IgD-negative memory B cell (primary cell): ENCODE measurements at regions not wholly inside any gene's neighbourhood (a gene's known extent, or its start where the extent isn't known, plus 50 kb on each side); places are given as distances from the start of the nearest gene placed in this dataset.
"Not testable (repeated sequence)": the region's sequence is repeated elsewhere in the genome, so short reads cannot be mapped to it uniquely, and the experiment has no call there.

Experiments used
- H3K27ac Mint-ChIP-seq, 3 donors: one replicate each; pipeline ENCODE4 v1.8.0; 2020 to 2022; ENCODE audit warnings: mild to moderate bottlenecking in 3 of 3, mixed read lengths in 3 of 3, moderate library complexity in 1 of 3
- H3K27me3 Mint-ChIP-seq: one replicate; pipeline ENCODE4 v1.8.0; 2021; ENCODE audit warnings: mixed read lengths
- H3K36me3 Mint-ChIP-seq: one replicate; pipeline ENCODE4 v1.8.0; 2020; ENCODE audit warnings: mild to moderate bottlenecking, mixed read lengths
- H3K4me1 Mint-ChIP-seq, 3 donors: one replicate each; pipeline ENCODE4 v1.8.0; 2020 to 2022; ENCODE audit warnings: mixed read lengths in 3 of 3, mild to moderate bottlenecking in 1 of 3
- H3K4me3 Mint-ChIP-seq, 4 donors: one replicate each; pipeline ENCODE4 v1.8.0; 2020 to 2022; ENCODE audit warnings: mild to moderate bottlenecking in 4 of 4, mixed read lengths in 4 of 4, moderate library complexity in 3 of 4
- H3K9me3 Mint-ChIP-seq, 3 donors: one replicate each; pipeline ENCODE4 v1.8.0; 2020 to 2021; ENCODE audit warnings: mixed read lengths in 3 of 3, mild to moderate bottlenecking in 1 of 3

GRCh38 chr9:106260908-106261307 lies 566.6 kb downstream of the TMEM38B start:
- H3K27me3 Mint-ChIP-seq, H3K4me3 Mint-ChIP-seq, H3K4me1 Mint-ChIP-seq, H3K27ac Mint-ChIP-seq, H3K36me3 Mint-ChIP-seq, H3K9me3 Mint-ChIP-seq: not testable (repeated sequence)

GRCh38 chr9:106277966-106278365 lies 583.6 kb downstream of the TMEM38B start:
- Mint-ChIP-seq H3K4me3 (no peak overlapping the region), H3K27me3 (no peaks in the 10 kb centered on the region), H3K9me3 (peaks cover 0 to 6% (median 4%) of the 10 kb centered on the region in 3 donors), H3K4me1 (no peaks in the 10 kb centered on the region), H3K36me3 (no peaks in the 10 kb centered on the region), H3K27ac (no peak overlapping the region)

GRCh38 chr9:106283769-106284168 lies 579.2 kb upstream of the ZNF462 start:
- H3K27me3 Mint-ChIP-seq = no peaks in the 10 kb centered on the region

DNA sequence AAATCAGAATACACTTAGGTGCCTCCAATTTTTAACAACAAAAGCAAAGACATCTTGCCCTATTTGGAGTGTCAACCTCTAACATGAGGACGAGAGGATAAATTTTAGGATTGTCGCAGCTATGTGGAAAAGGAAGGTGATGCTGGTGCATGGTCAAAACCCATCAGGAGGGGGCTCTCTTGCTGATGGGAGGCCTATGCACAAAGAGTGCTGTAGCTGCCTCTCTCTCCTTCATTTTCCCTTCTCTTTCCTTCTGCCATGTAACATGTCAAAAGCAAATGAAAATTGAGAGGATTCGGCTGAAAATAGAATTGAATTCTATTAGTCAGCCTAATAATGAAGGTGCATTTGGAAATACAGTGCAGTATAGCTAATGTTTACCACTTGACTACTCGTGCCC lies 578.7 kb upstream of the ZNF462 start:
- no peaks in the 10 kb centered on the region for H3K27me3 Mint-ChIP-seq
- H3K36me3 Mint-ChIP-seq = no peaks in the 10 kb centered on the region
- H3K9me3 Mint-ChIP-seq = peaks cover 0 to 8% (median 2%) of the 10 kb centered on the region in 3 donors
- H3K4me1 Mint-ChIP-seq = no peaks in the 10 kb centered on the region
- H3K27ac Mint-ChIP-seq = no peak overlapping the region
- no peak overlapping the region for H3K4me3 Mint-ChIP-seq

More at GRCh38 chr9:106283769-106284168, 579.2 kb upstream of the ZNF462 start:
- H3K4me1 Mint-ChIP-seq = no peaks in the 10 kb centered on the region
- no peak overlapping the region for H3K4me3 Mint-ChIP-seq
- H3K36me3 Mint-ChIP-seq = no peaks in the 10 kb centered on the region
- H3K27ac Mint-ChIP-seq = no peak overlapping the region
- peaks cover 0 to 8% (median 2%) of the 10 kb centered on the region in 3 donors for H3K9me3 Mint-ChIP-seq

DNA sequence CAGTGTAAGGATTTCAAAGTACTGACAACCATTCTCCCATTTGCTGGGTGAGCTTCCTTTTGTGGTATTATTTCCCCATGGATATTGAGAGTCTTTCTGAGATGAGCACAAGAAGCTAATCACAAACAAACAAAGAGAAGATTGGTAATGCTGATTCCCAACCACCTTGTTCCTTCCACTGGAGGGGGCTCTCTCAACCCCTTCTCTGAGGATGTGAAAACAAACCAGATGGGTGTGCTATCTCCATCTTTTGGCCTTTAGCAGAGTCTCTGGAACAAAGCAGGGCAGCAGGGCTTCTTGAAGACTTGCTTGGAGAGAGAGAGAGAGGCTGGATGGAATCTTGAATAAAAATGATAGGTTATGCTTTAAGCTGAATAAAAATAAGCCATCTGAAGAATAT lies 576.7 kb upstream of the ZNF462 start:
- peaks cover 2 to 8% (median 7%) of the 10 kb centered on the region in 3 donors for H3K9me3 Mint-ChIP-seq
- no peaks in the 10 kb centered on the region for H3K27me3 Mint-ChIP-seq
- no peaks in the 10 kb centered on the region for H3K4me1 Mint-ChIP-seq
- H3K36me3 Mint-ChIP-seq = no peaks in the 10 kb centered on the region
- no peak overlapping the region for H3K4me3 Mint-ChIP-seq
- no peak overlapping the region for H3K27ac Mint-ChIP-seq

DNA sequence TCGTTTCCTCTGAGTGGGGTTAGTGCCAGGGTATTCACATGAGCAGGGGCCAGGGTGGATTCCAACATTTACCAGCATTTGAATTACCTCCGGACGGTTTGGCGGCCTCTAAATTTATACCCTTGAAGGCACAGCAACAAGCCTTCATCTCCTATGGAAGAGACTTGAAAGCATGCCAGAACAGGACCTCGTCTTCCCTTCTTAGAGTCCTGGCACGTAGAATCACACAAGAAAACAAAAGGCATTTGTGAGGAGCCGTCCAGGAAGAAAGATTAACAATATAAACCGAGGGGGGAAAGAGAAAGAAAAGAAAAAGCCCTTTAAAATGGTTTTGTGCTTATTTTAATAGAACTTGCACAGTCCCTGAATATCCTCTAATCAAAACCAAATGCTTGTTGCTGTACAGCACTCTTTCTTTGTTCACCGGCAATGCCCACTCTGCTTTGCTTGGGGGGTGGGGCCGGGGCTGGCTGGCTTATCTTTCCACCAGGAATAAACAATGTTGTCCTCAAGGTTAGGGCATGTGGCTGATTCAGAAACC lies 575.8 kb upstream of the ZNF462 start:
- H3K9me3 Mint-ChIP-seq = peaks cover 2 to 8% (median 7%) of the 10 kb centered on the region in 3 donors
- H3K36me3 Mint-ChIP-seq = no peaks in the 10 kb centered on the region
- H3K4me1 Mint-ChIP-seq = no peaks in the 10 kb centered on the region
- no peak overlapping the region for H3K4me3 Mint-ChIP-seq
- no peaks in the 10 kb centered on the region for H3K27me3 Mint-ChIP-seq
- no peak overlapping the region for H3K27ac Mint-ChIP-seq

GRCh38 chr9:106287731-106288130 lies 575.2 kb upstream of the ZNF462 start:
- Mint-ChIP-seq H3K27me3 (no peaks in the 10 kb centered on the region), H3K4me3 (no peak overlapping the region), H3K36me3 (no peaks in the 10 kb centered on the region)

GRCh38 chr9:106288689-106289088 lies 574.3 kb upstream of the ZNF462 start:
- H3K4me3 Mint-ChIP-seq = no peak overlapping the region
- peaks cover 0 to 7% (median 2%) of the 10 kb centered on the region in 3 donors for H3K9me3 Mint-ChIP-seq
- no peaks in the 10 kb centered on the region for H3K36me3 Mint-ChIP-seq
- H3K27me3 Mint-ChIP-seq = no peaks in the 10 kb centered on the region
- no peak overlapping the region for H3K27ac Mint-ChIP-seq
- no peaks in the 10 kb centered on the region for H3K4me1 Mint-ChIP-seq

More at GRCh38 chr9:106287731-106288130, 575.2 kb upstream of the ZNF462 start:
- H3K4me1 Mint-ChIP-seq = no peaks in the 10 kb centered on the region
- no peak overlapping the region for H3K27ac Mint-ChIP-seq
- peaks cover 2 to 7% (median 4%) of the 10 kb centered on the region in 3 donors for H3K9me3 Mint-ChIP-seq

DNA sequence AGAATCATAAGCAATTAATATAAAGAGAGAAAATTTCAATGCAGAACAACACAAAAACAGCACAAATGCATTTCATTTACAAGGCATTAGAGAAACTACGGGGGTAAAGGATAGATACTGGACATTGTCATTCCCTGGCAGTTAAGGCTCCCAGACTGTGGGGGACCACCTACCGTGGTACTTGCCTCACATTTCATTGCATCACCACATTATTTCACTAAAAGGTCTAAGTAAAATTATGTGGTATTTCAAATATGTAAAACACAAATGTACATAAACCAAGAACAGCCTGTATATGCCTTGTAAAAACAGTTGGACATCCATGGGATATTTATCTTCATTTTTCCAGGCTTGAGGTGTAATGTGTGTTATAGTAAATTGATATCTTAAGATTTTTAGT lies 571.2 kb upstream of the ZNF462 start:
- Mint-ChIP-seq H3K27ac (no peak overlapping the region), H3K4me1 (no peaks in the 10 kb centered on the region), H3K9me3 (peaks cover 2 to 7% (median 2%) of the 10 kb centered on the region in 3 donors), H3K4me3 (no peak overlapping the region), H3K27me3 (no peaks in the 10 kb centered on the region), H3K36me3 (no peaks in the 10 kb centered on the region)

DNA sequence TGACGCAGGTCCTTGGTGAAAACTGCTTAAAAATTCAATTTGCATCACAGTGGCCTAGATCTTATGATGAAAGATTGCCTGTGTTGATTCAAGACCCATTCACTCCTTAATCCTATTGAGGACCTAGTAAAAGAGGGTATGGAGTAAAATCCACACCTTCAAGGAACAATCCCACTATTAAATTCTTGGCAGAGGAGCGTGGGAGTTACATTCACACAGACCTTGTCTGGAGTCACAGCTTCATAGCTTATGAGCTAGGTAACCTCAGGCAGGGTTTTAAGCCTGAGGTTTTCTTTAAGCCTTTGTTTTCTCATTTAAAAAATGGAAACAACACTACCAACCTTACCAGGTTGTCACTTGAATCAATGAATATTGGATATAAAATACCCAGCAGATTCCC lies 566.5 kb upstream of the ZNF462 start:
- Mint-ChIP-seq H3K4me3 (no peak overlapping the region), H3K36me3 (no peaks in the 10 kb centered on the region), H3K9me3 (peaks cover 0 to 2% (median 0%) of the 10 kb centered on the region in 3 donors), H3K27ac (no peak overlapping the region), H3K4me1 (no peaks in the 10 kb centered on the region), H3K27me3 (no peaks in the 10 kb centered on the region)

GRCh38 chr9:106298997-106299396 lies 564.0 kb upstream of the ZNF462 start:
- Mint-ChIP-seq H3K4me1 (no peaks in the 10 kb centered on the region), H3K4me3 (no peak overlapping the region), H3K27ac (no peak overlapping the region), H3K27me3 (no peaks in the 10 kb centered on the region), H3K9me3 (peaks cover 0 to 4% (median 0%) of the 10 kb centered on the region in 3 donors), H3K36me3 (no peaks in the 10 kb centered on the region)

DNA sequence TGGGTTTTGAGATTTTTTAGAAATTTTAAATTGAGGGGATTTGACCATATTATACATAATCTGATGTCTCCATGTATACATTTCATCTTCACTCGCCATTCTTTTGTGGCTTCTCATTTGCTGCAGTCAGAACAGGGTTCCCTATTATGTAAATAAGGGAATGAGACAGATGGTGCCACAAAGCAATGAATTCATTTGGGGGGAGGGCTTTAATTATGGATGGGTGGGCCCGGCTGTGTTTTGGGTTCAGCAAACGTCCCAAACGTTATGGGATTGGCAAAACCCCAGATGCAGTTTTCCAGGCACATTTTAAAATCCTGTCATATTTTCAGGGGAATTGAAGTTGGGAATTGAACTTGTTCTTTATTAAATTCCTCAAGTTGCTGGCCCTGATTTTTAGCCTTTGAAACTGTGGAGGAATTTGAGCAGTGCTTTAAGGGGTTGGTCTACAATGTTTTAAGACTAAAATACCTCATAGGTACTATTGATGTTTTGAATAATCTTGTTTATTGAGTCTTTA lies 558.5 kb upstream of the ZNF462 start:
- no peaks in the 10 kb centered on the region for H3K4me1 Mint-ChIP-seq

DNA sequence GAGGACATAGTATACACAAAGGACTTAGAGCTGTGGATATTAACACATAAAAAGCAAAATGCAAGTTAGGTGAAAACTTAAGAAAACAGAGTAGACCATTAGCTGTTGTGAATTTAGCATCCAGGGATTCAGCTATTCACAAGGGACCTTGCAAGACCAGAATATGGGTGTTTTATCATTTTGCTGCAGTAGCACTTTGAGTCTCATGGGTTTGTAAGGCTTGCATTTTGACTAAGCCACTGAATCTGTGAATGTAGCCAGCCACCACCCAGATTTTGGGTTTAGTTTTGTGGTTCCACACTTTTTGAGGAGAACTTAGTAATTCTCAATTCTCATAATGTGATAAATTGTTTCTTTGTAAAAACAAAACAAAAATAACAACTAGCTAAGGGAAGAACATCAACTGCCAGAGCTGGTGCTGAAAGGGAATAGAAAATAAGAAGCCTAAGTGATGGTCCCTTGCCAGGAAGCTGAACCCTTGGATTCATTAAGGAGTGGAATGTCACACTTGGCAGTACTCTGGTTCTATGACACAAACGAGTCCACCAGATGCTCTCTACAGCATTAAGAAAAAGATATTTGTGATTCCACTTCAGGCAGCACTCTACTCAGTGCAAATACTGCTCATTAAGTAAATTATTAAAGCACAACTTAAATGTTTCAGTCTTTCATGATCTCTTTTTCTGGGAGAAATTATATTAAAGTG lies 557.4 kb upstream of the ZNF462 start:
- H3K9me3 Mint-ChIP-seq = peaks cover 0 to 2% (median 0%) of the 10 kb centered on the region in 3 donors
- no peaks in the 10 kb centered on the region for H3K36me3 Mint-ChIP-seq
- H3K27ac Mint-ChIP-seq = no peak overlapping the region
- H3K4me1 Mint-ChIP-seq = no peaks in the 10 kb centered on the region
- no peaks in the 10 kb centered on the region for H3K27me3 Mint-ChIP-seq
- no peak overlapping the region for H3K4me3 Mint-ChIP-seq

More for the DNA sequence above, 558.5 kb upstream of the ZNF462 start:
- no peaks in the 10 kb centered on the region for H3K36me3 Mint-ChIP-seq
- no peaks in the 10 kb centered on the region for H3K27me3 Mint-ChIP-seq
- H3K27ac Mint-ChIP-seq = no peak overlapping the region
- H3K4me3 Mint-ChIP-seq = no peak overlapping the region
- H3K9me3 Mint-ChIP-seq = peaks cover 0 to 2% (median 0%) of the 10 kb centered on the region in 3 donors

DNA sequence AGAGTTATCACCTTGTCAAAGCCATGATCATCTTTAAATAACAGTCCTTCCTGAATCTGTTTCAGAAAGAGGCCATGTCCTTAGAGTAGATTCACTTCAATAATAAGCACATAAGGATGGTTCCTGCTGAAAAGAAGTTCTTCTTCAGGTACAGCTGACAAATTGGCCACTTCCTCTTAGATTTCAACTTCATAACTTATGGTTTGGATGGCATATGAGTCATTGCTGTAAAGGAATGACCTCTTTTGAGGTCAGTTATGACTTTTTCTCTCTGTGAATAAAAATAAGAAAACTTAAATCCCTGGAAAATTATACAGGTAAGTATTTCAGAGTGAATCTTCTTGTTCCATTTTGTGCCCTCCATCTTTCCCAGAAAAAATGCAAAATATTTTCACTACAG lies 555.3 kb upstream of the ZNF462 start:
- Mint-ChIP-seq H3K9me3 (no peaks in the 10 kb centered on the region), H3K36me3 (no peaks in the 10 kb centered on the region), H3K4me1 (no peaks in the 10 kb centered on the region), H3K27me3 (no peaks in the 10 kb centered on the region), H3K4me3 (no peak overlapping the region), H3K27ac (no peak overlapping the region)

- peaks cover 0 to 1% (median 0%) of the 10 kb centered on the region in 3 donors for H3K9me3 Mint-ChIP-seq
- H3K4me1 Mint-ChIP-seq = no peaks in the 10 kb centered on the region
- no peak overlapping the region for H3K4me3 Mint-ChIP-seq
- H3K27ac Mint-ChIP-seq = no peak overlapping the region
- no peaks in the 10 kb centered on the region for H3K27me3 Mint-ChIP-seq
- H3K36me3 Mint-ChIP-seq = no peaks in the 10 kb centered on the region
These were observed 553.0 kb upstream of the ZNF462 start for GRCh38 chr9:106309925-106310324.

DNA sequence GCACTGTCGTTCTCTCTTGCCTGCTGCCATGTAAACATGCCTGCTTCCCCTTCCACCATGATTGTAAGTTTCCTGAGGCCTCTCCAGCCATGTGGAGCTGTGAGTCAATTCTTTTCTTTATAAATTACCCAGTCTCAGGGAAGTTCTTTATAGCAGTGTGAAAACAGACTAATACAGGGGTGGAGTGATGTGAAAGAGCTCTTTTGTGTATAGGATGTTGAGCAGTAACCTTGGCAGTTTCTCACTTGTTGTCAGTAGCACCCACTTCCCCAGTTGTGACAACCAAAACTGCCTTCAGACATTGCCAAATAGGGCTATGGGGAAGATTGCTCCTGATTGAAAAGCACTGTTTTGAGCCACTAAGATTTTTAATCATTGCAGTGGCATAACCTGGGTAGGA lies 552.2 kb upstream of the ZNF462 start:
- peaks cover 0 to 1% (median 0%) of the 10 kb centered on the region in 3 donors for H3K9me3 Mint-ChIP-seq
- H3K36me3 Mint-ChIP-seq = no peaks in the 10 kb centered on the region
- no peaks in the 10 kb centered on the region for H3K27me3 Mint-ChIP-seq
- H3K4me1 Mint-ChIP-seq = no peaks in the 10 kb centered on the region
- H3K4me3 Mint-ChIP-seq = no peak overlapping the region
- H3K27ac Mint-ChIP-seq = no peak overlapping the region
